ENCODE measurements at regions not wholly inside any gene's neighbourhood (a gene's known extent, or its start where the extent isn't known, plus 50 kb on each side); places are given as distances from the start of the nearest gene placed in this dataset.

- no peaks in the 10 kb centered on the region for H3K79me1 ChIP-seq (ENCODE audit: low read depth in 1 of 2, low read length in 2 of 2)
- DNase-seq: no peak
- H3K18ac ChIP-seq (ENCODE audit: low read depth, low read length): no peak overlapping the region
- no peak overlapping the region for H3K23ac ChIP-seq (ENCODE audit: low read depth, low read length)
- ATAC-seq (ENCODE audit: low read depth): no peak
- no peak overlapping the region for H2AK5ac ChIP-seq (ENCODE audit: low read depth, low read length)
- H3K9me1 ChIP-seq (ENCODE audit: insufficient read depth, low read length): no peaks in the 10 kb centered on the region
- H4K91ac ChIP-seq (ENCODE audit: insufficient read depth, low read depth, low read length): no peak overlapping the region
- H3K27me3 ChIP-seq (ENCODE audit: control insufficient read depth, insufficient read depth, low read length): no peaks in the 10 kb centered on the region
- H3K4me1 ChIP-seq (ENCODE audit: control insufficient read depth, insufficient read depth, low read length): no peaks in the 10 kb centered on the region
- no peak overlapping the region for H2BK120ac ChIP-seq (ENCODE audit: low read depth, low read length)
- H3K4ac ChIP-seq (ENCODE audit: low read depth, low read length): no peak overlapping the region
- H4K5ac ChIP-seq (ENCODE audit: low read depth, low read length): no peak overlapping the region
- intact Hi-C loops (cut with micrococcal nuclease): no loop called here
- no peak overlapping the region for H2AK9ac ChIP-seq (replicated peaks; ENCODE audit: low read depth, low read length, poor library complexity)
- no peak overlapping the region for H3K27ac ChIP-seq (ENCODE audit: insufficient read depth, low read length)
- H3K4me2 ChIP-seq (ENCODE audit: low read depth, low read length): no peak overlapping the region
- TF ChIP-seq FOS (IDR thresholded peaks at IDR 0.05; ENCODE audit: low read depth, low read length) (no peak), MAFK (IDR thresholded peaks at IDR 0.05; ENCODE audit: low read depth, low read length) (no peak), CHD1 (IDR thresholded peaks at IDR 0.05; ENCODE audit: low read depth, low read length) (no peak)
- in situ Hi-C loops (cut with MboI; ENCODE audit: low sequenced_read_pairs): no loop called here
- H3K9ac ChIP-seq (ENCODE audit: low read depth, low read length): no peak overlapping the region
- H3K9me3 ChIP-seq (ENCODE audit: control insufficient read depth, insufficient read depth, low read length): no peaks in the 10 kb centered on the region
- H3K4me3 ChIP-seq (ENCODE audit: insufficient read depth, low read depth, low read length): no peak overlapping the region
- no peak overlapping the region for H2BK15ac ChIP-seq (ENCODE audit: low read depth, low read length)
- H3K56ac ChIP-seq (ENCODE audit: extremely low read depth, insufficient read depth, low read length): no peak overlapping the region
- ChIA-PET CTCF (no interaction called here), POLR2A (ENCODE audit: unreplicated experiment) (no interaction called here)
- H2BK5ac ChIP-seq (ENCODE audit: low read depth, low read length, poor library complexity, severe bottlenecking): no peak overlapping the region
- H2BK20ac ChIP-seq (ENCODE audit: low read depth, low read length): no peak overlapping the region
- no peak overlapping the region for H2AFZ ChIP-seq (replicated peaks; ENCODE audit: low read length, poor library complexity)
- WGBS, 2 experiments (ENCODE audit: extremely low coverage in 2 of 2, insufficient read length in 1 of 2): no CpG with 5 or more reads among the region's 4 CpGs
- dilution Hi-C loops (cut with HindIII; ENCODE audit: low sequenced_read_pairs, unreplicated experiment): no loop called here
- no peaks in the 10 kb centered on the region for H4K20me1 ChIP-seq (ENCODE audit: insufficient read depth, low read length)
- H3K36me3 ChIP-seq (ENCODE audit: control insufficient read depth, insufficient read depth, low read length): no peaks in the 10 kb centered on the region
- no peak overlapping the region for H4K8ac ChIP-seq (ENCODE audit: low read depth in 2 of 2, low read length in 2 of 2)
- H3K14ac ChIP-seq (replicated peaks; ENCODE audit: low read depth, low read length): no peak overlapping the region
- no TSS peak for BruUV-seq (replicated peaks)
These were observed 271.5 kb upstream of the FAM241A start for GRCh38 chr4:111873801-111874200.

All from IMR-90 (cell line).